LNCAP (cell line): ENCODE measurements at regions not wholly inside any gene's neighbourhood (a gene's known extent, or its start where the extent isn't known, plus 50 kb on each side); places are given as distances from the start of the nearest gene placed in this dataset.
A peak's percentile ranks its signal among the peaks of the same experiment; 100 is the strongest.

Experiments used
- TF ChIP-seq, protein P1 (sequence below): fragments of 450-650 bp; IDR thresholded peaks from 2 replicates; pipeline ENCODE4 v1.5.1; 2017; ENCODE audit warnings: mild to moderate bottlenecking

- TF ChIP-seq, protein P1, sequence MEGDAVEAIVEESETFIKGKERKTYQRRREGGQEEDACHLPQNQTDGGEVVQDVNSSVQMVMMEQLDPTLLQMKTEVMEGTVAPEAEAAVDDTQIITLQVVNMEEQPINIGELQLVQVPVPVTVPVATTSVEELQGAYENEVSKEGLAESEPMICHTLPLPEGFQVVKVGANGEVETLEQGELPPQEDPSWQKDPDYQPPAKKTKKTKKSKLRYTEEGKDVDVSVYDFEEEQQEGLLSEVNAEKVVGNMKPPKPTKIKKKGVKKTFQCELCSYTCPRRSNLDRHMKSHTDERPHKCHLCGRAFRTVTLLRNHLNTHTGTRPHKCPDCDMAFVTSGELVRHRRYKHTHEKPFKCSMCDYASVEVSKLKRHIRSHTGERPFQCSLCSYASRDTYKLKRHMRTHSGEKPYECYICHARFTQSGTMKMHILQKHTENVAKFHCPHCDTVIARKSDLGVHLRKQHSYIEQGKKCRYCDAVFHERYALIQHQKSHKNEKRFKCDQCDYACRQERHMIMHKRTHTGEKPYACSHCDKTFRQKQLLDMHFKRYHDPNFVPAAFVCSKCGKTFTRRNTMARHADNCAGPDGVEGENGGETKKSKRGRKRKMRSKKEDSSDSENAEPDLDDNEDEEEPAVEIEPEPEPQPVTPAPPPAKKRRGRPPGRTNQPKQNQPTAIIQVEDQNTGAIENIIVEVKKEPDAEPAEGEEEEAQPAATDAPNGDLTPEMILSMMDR: no peak
These were observed 181.0 kb upstream of the GRIP1 start for GRCh38 chr12:66859751-66860440.

DNA sequence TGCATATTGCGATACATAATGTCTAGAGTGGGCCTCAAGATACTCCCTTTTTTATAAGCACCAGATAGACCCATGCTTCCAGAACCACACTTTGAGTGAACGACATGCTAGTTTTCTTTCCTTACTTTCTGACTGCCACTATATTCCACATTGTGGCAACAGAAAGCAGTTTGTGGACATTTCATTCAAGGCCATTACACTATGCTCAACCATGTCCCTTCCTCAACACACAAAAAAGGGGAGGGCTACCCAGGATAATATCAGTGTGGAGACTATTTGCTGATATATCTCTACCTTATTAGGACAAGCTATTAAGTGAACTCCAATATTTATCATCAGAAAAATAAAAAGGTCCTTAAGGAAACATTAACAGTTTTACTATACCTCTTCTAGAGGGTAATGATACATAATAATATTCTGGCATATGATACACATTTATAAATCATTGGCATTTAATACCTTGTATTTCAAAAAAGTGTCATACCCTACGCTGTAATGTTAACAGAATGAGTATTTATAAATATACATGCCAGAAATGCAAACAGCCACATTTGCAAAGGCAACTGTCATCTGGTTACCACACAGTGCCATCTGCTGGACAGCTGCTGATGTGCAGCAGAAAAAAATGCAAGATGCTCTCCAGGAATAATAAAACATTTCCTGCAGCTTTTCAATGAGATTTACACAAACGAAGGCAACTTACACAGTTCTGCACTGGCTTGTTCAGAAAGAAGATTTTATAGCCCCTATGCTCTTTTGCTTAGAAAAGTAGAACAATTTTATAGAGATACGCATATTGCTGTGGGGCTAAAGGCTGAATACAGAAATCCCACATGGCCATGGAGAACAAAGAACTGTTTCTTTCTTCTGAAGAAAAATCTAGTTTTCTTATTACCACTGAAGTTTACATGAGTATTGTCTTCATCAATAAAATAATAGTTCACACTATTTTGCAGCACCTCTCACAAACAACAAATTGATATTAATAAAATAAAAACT is 182.2 kb upstream of the GRIP1 start:
- TF ChIP-seq, protein P1: peak; percentile 98

DNA sequence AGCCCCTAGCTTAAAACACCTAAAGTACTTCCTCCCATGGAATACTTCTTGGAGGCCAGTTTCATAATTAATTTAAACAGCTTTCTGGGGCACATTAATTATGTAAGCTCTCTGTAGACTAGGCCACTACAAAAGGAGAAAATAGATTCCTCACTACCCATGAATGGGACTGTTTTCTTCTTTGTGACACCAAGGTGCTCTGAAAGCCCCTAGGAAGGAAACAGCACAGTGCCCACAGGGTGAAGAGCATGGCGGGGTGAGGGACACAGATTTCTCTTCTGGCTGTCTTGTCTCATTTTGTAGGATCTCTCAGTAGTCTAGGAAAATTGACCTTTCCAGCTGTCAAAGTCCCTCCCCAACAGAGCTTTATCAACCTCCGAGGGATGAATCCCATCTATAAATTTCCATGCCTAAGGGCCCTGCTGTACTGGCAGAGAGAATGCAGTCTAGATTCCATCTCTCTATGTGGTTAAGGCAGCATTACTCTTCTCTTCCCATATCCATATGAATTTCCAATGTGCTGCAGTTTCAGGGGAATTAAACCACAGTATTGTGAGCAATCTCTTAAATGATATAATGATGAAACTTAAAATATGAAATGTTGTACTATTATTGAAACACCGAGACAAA is 183.6 kb upstream of the GRIP1 start:
- TF ChIP-seq, protein P1: no peak

- TF ChIP-seq, protein P1: no peak
These were observed 184.4 kb upstream of the GRIP1 start for GRCh38 chr12:66863276-66863675.

- TF ChIP-seq, protein P1: no peak
These were observed 199.0 kb upstream of the GRIP1 start for GRCh38 chr12:66877925-66878324.

GRCh38 chr12:66879409-66879808 is 200.5 kb upstream of the GRIP1 start:
- TF ChIP-seq, protein P1: no peak

GRCh38 chr12:66881386-66881785 is 202.5 kb upstream of the GRIP1 start:
- TF ChIP-seq, protein P1: no peak
